ENCODE measurements at regions not wholly inside any gene's neighbourhood (a gene's known extent, or its start where the extent isn't known, plus 50 kb on each side); places are given as distances from the start of the nearest gene placed in this dataset.

GRCh38 chr17:77637818-77638575 lies 320.5 kb upstream of the TNRC6C start:
- no peak for DNase-seq

GRCh38 chr17:77640252-77640651 lies 318.3 kb upstream of the TNRC6C start:
- DNase-seq, result no peak

- DNase-seq, result no peak
Observed at GRCh38 chr17:77640916-77641605, 317.4 kb upstream of the TNRC6C start.

GRCh38 chr17:77641718-77642117 lies 316.8 kb upstream of the TNRC6C start:
- DNase-seq, result no peak

GRCh38 chr17:77644181-77645071 lies 314.1 kb upstream of the TNRC6C start:
- DNase-seq, result no peak

- peak; percentile 45 for DNase-seq
Observed at GRCh38 chr17:77645072-77646045, 313.1 kb upstream of the TNRC6C start.

GRCh38 chr17:77646046-77646430 lies 312.5 kb upstream of the TNRC6C start:
- DNase-seq, result no peak

- no peak for DNase-seq
Observed at GRCh38 chr17:77647531-77647930, 311.0 kb upstream of the TNRC6C start.

- no peak for DNase-seq
Observed at GRCh38 chr17:77649717-77650211, 308.7 kb upstream of the TNRC6C start.

- DNase-seq, result no peak
Observed at GRCh38 chr17:77651988-77652387, 306.5 kb upstream of the TNRC6C start.

GRCh38 chr17:77654296-77654695 lies 304.2 kb upstream of the TNRC6C start:
- no peak for DNase-seq

- DNase-seq, result no peak
Observed at GRCh38 chr17:77654850-77655249, 303.7 kb upstream of the TNRC6C start.

- DNase-seq, result no peak
Observed at GRCh38 chr17:77656054-77656453, 302.4 kb upstream of the TNRC6C start.

- DNase-seq, result no peak
Observed at GRCh38 chr17:77657839-77658238, 300.7 kb upstream of the TNRC6C start.

GRCh38 chr17:77660524-77660923 lies 298.0 kb upstream of the TNRC6C start:
- no peak for DNase-seq

- no peak for DNase-seq
Observed at GRCh38 chr17:77662833-77663232, 295.7 kb upstream of the TNRC6C start.

GRCh38 chr17:77664097-77664729 lies 294.3 kb upstream of the TNRC6C start:
- DNase-seq, result no peak

- DNase-seq, result no peak
Observed at GRCh38 chr17:77665833-77666232, 292.7 kb upstream of the TNRC6C start.

- no peak for DNase-seq
Observed at GRCh38 chr17:77666462-77666861, 292.0 kb upstream of the TNRC6C start.

GRCh38 chr17:77666881-77667395 lies 291.6 kb upstream of the TNRC6C start:
- DNase-seq, result peak; percentile 45

- DNase-seq, result no peak
Observed at GRCh38 chr17:77667478-77667877, 291.0 kb upstream of the TNRC6C start.
